22Rv1 (cell line): ENCODE measurements at regions not wholly inside any gene's neighbourhood (a gene's known extent, or its start where the extent isn't known, plus 50 kb on each side); places are given as distances from the start of the nearest gene placed in this dataset.

Source experiments
- CTCF ChIP-seq: fragments of 450-650 bp; IDR thresholded peaks from 2 replicates; pipeline ENCODE4 v1.5.1; 2017; ENCODE audit warnings: mild to moderate bottlenecking
- ZFX ChIP-seq: fragments of 450-650 bp; IDR thresholded peaks from 2 replicates; pipeline ENCODE4 v1.6.1; 2017; ENCODE audit warnings: antibody characterized with exemption, borderline replicate concordance

DNA sequence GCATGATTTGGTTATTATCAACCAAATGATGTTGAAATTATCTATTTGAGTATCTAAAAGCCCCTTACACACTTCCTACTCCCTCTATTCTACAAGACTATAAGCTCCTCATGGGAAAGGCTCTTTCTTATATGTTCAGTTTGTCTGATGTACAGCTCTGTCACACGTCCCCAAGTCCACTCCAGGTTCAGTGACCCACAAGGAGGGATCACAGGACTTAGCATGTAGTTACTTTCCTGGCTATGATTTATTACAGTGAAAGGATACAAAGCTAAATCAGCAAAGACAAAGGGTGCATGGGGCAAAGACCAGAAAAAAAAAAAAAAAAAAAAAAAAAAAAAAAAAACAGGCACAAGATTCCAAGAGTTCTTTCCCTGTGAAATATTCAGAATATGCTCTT, 125.6 kb upstream of the TMEM106B start:
- TF ChIP-seq CTCF: no peak
- no peak for TF ChIP-seq ZFX
